OCI-LY1 (cell line): ENCODE measurements at regions not wholly inside any gene's neighbourhood (a gene's known extent, or its start where the extent isn't known, plus 50 kb on each side); places are given as distances from the start of the nearest gene placed in this dataset.

Experiments used
- EZH2 ChIP-seq: fragments of 200-600 bp; sonication (generic), shearing (Covaris generic); IDR thresholded peaks from 2 replicates; pipeline ENCODE4 v1.8.0; 2017; ENCODE audit warnings: borderline replicate concordance, mixed run types, mild to moderate bottlenecking, antibody characterized with exemption, low read length, moderate library complexity, mixed read lengths
- TF ChIP-seq, protein P1 (sequence below): fragments of 200-600 bp; sonication (generic), shearing (Covaris generic); IDR thresholded peaks from 2 replicates; pipeline ENCODE4 v1.5.1; 2017; ENCODE audit warnings: mild to moderate bottlenecking, antibody characterized with exemption, low read length, moderate library complexity, mixed read lengths

DNA sequence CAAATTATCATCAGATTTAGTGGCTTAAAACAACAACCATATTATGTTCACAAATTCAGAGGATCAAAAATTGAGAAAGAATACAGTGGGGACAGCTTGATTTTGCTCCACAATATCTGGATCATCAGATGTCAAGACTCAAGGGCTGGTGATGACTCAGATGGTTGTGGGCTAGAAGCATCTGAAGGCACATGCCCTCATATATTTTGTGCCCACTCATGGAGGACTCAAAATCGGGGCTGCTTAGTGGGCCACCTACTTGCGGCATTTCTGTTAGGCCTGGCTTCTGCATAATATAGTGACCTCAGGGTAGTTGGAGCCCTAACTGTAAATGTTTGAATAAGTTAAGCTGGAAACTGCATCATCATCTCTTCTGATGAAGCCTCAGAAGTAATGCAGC, 584.5 kb downstream of the SLC16A7 start:
- TF ChIP-seq EZH2 = no peak
- TF ChIP-seq, protein P1, sequence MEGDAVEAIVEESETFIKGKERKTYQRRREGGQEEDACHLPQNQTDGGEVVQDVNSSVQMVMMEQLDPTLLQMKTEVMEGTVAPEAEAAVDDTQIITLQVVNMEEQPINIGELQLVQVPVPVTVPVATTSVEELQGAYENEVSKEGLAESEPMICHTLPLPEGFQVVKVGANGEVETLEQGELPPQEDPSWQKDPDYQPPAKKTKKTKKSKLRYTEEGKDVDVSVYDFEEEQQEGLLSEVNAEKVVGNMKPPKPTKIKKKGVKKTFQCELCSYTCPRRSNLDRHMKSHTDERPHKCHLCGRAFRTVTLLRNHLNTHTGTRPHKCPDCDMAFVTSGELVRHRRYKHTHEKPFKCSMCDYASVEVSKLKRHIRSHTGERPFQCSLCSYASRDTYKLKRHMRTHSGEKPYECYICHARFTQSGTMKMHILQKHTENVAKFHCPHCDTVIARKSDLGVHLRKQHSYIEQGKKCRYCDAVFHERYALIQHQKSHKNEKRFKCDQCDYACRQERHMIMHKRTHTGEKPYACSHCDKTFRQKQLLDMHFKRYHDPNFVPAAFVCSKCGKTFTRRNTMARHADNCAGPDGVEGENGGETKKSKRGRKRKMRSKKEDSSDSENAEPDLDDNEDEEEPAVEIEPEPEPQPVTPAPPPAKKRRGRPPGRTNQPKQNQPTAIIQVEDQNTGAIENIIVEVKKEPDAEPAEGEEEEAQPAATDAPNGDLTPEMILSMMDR = no peak
